ENCODE measurements at regions not wholly inside any gene's neighbourhood (a gene's known extent, or its start where the extent isn't known, plus 50 kb on each side); places are given as distances from the start of the nearest gene placed in this dataset.
A peak's percentile ranks its signal among the peaks of the same experiment; 100 is the strongest.

GRCh38 chr5:167971706-167972105, 319.7 kb upstream of the WWC1 start:
- DNase-seq (ENCODE audit: low spot score) (no peak), ATAC-seq (no peak)
- intact Hi-C loops (cut with DNase I): loop anchor here (10.0 kb wide), 1 partner anchor 1263 kb away; no protein-coding TSS in a partner anchor

- intact Hi-C loops (cut with DNase I): loop anchor here (10.0 kb wide), 1 partner anchor 1262 kb away; no protein-coding TSS in a partner anchor
Observed at GRCh38 chr5:167973126-167973525, 318.3 kb upstream of the WWC1 start.

DNA sequence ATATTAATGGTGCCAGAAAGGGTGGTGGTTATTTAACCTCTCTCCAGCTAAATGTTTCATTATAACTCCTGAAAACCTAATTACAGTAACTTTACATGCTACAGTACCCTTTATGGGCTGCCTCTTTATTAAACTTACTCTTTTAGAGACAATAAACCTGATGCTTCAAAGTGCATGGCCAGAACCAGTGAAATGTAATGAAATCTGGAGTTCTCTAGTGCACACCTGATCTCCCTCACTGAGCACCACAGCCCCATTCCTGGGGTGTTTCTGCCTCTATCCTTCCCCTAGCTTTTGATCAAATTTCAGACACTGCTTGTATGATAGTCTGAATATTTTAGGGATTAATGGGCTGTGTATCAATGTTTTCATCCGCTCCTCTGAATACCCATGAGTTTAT, 306.5 kb upstream of the WWC1 start:
- ATAC-seq: no peak
- intact Hi-C loops (cut with DNase I): no loop called here
- no peak for DNase-seq (ENCODE audit: low spot score)

More at GRCh38 chr5:167973126-167973525, 318.3 kb upstream of the WWC1 start:
- ATAC-seq (no peak), DNase-seq (ENCODE audit: low spot score) (no peak)

DNA sequence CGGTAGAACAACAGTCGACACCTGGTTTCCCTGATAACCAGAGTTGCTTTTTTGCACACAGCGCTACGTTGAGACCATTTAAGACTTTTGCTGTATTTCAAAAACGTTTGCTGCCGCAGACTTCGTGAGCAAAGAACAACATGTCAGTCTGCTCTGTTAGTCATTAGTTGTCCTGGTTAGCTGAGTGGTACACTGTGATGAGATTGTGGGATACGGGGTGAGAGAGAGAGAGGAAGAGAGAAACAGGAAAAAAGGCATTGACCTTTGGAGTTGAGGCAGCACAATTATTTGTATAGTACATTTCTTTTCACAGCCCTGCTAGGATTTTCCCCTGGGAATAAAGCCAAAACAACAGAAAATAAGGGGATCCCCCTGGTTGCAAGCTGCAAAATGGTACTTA, 306.1 kb upstream of the WWC1 start:
- ATAC-seq (peak; percentile 40), DNase-seq (ENCODE audit: low spot score) (no peak)

GRCh38 chr5:167987490-167988280, 303.8 kb upstream of the WWC1 start:
- intact Hi-C loops (cut with DNase I): no loop called here
- ATAC-seq: no peak
- DNase-seq (ENCODE audit: low spot score): no peak

More for the DNA sequence above, 306.1 kb upstream of the WWC1 start:
- intact Hi-C loops (cut with DNase I): no loop called here

DNA sequence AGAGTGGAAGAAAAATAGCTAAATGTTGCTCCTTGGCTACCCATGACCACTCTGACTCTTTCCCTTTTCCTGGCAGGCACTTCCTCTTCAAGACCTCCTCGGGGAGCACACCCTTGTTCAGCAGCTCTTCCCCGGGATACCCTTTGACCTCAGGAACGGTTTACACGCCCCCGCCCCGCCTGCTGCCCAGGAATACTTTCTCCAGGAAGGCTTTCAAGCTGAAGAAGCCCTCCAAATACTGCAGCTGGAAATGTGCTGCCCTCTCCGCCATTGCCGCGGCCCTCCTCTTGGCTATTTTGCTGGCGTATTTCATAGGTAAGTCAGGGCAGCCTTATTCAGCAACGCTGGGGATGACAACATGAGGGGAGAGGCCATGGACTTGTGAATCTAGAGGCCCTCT, 298.6 kb upstream of the WWC1 start:
- DNase-seq (ENCODE audit: low spot score) (no peak), ATAC-seq (no peak)
- intact Hi-C loops (cut with DNase I): no loop called here

- no peak for ATAC-seq
- intact Hi-C loops (cut with DNase I): no loop called here
- DNase-seq (ENCODE audit: low spot score): no peak
Observed at GRCh38 chr5:167993771-167994170, 297.7 kb upstream of the WWC1 start.

- DNase-seq (ENCODE audit: low spot score) (no peak), ATAC-seq (peak; percentile 37)
- intact Hi-C loops (cut with DNase I): no loop called here
Observed at GRCh38 chr5:167995844-167996425, 295.5 kb upstream of the WWC1 start.

GRCh38 chr5:167998148-167998767, 293.2 kb upstream of the WWC1 start:
- intact Hi-C loops (cut with DNase I): no loop called here
- no peak for ATAC-seq
- no peak for DNase-seq (ENCODE audit: low spot score)

DNA sequence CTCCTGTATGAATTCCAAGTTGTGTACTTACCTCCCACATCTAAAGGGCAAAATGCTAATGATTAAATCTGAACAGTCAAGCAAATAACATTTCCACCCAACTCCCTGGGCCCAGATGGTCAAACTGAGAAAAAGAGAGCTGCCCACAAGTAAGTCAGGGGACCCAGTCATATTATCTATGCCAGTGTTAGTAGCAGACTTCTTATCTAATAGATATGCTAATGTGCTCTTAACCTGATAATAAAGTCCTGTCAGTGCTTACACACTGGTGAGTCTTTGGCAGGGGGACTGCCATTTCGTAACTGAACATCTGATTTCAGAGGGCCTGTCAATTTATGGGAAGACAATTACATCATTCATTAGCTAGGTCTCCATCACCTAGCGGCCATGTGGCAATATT, 292.3 kb upstream of the WWC1 start:
- ATAC-seq (no peak), DNase-seq (ENCODE audit: low spot score) (no peak)
- intact Hi-C loops (cut with DNase I): no loop called here

GRCh38 chr5:168001318-168001717, 290.1 kb upstream of the WWC1 start:
- ATAC-seq: no peak
- intact Hi-C loops (cut with DNase I): no loop called here
- DNase-seq (ENCODE audit: low spot score): no peak

DNA sequence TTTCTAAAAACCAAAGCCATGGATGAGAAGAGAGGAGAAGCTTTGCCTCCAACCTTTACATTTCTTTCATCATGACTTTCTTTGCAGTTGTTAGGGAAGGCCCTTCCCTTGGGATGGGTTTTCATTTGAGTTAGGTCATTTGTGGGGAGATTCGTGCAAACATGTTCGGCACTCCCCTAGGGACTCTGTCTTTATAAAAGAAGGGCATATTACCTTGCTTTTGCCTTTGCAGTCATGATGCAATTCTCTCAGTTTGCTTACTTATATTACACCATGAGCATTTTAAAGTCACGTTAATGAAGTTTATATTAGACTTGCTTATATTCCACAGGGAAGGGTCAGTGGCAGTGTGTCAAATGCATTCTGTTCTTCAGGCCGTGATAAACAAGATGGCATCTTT, 289.3 kb upstream of the WWC1 start:
- DNase-seq (ENCODE audit: low spot score): no peak
- intact Hi-C loops (cut with DNase I): no loop called here
- ATAC-seq: no peak

- ATAC-seq (no peak), DNase-seq (ENCODE audit: low spot score) (no peak)
- intact Hi-C loops (cut with DNase I): no loop called here
Observed at GRCh38 chr5:168005093-168005492, 286.4 kb upstream of the WWC1 start.

- DNase-seq (ENCODE audit: low spot score): no peak
- ATAC-seq: no peak
- intact Hi-C loops (cut with DNase I): no loop called here
Observed at GRCh38 chr5:168005936-168006335, 285.5 kb upstream of the WWC1 start.

GRCh38 chr5:168006456-168007130, 284.9 kb upstream of the WWC1 start:
- intact Hi-C loops (cut with DNase I): no loop called here
- no peak for DNase-seq (ENCODE audit: low spot score)
- ATAC-seq: peak; percentile 89

DNA sequence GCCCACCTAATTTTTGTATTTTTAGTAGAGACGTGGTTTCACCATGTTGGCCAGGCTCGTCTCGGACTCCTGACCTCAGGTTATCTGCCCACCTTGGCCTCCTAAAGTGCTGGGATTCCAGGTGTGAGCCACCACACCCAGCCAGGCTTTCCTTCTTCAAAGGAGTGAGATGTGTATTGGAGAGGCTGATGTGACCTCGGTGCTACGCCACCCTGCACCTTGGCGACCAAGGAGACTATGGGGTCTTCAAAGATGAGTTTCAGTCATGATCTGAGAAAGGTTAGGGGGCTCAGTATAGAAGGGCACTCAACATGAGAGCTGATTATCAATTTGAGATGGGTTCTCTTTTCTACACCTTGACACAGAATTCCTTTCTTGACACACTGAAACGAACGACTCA, 284.2 kb upstream of the WWC1 start:
- no peak for ATAC-seq
- intact Hi-C loops (cut with DNase I): no loop called here
- no peak for DNase-seq (ENCODE audit: low spot score)

GRCh38 chr5:168008555-168008954, 282.9 kb upstream of the WWC1 start:
- intact Hi-C loops (cut with DNase I): no loop called here
- no peak for ATAC-seq
- no peak for DNase-seq (ENCODE audit: low spot score)

GRCh38 chr5:168011096-168011495, 280.3 kb upstream of the WWC1 start:
- intact Hi-C loops (cut with DNase I): no loop called here
- peak; percentile 33 for ATAC-seq

GRCh38 chr5:168012006-168012405, 279.4 kb upstream of the WWC1 start:
- intact Hi-C loops (cut with DNase I): no loop called here
- no peak for DNase-seq (ENCODE audit: low spot score)
- no peak for ATAC-seq

More at GRCh38 chr5:168011096-168011495, 280.3 kb upstream of the WWC1 start:
- no peak for DNase-seq (ENCODE audit: low spot score)

DNA sequence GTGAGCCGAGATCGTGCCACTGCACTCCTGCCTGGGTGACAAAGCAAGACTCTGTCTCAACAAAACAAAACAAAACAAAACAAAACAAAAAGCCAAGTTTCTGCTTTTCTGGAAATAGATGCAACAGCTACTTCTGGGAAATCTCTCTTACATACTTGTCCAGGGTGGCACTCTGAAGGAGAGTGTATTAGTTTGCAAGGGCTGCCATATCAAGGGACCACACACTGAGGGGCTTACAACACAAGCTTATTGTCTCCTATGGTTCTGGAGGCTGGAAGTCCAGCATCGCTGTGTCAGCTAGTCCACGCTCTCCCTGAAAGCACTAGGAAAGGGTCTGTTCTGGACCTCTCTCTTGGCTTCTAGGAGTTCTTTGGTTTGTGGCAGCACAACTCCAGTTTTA, 277.9 kb upstream of the WWC1 start:
- intact Hi-C loops (cut with DNase I): no loop called here
- no peak for DNase-seq (ENCODE audit: low spot score)
- no peak for ATAC-seq

Measured in sciatic nerve (tissue), 2 donors.